ENCODE measurements at regions not wholly inside any gene's neighbourhood (a gene's known extent, or its start where the extent isn't known, plus 50 kb on each side); places are given as distances from the start of the nearest gene placed in this dataset.
"Not testable (repeated sequence)": the region's sequence is repeated elsewhere in the genome, so short reads cannot be mapped to it uniquely, and the experiment has no call there.

GRCh38 chr20:30393523-30393922, 863.9 kb upstream of the DEFB115 start:
- not testable (repeated sequence) for DNase-seq (ENCODE audit: low read depth)

GRCh38 chr20:30397111-30397510, 860.4 kb upstream of the DEFB115 start:
- DNase-seq (ENCODE audit: low read depth): not testable (repeated sequence)

- DNase-seq (ENCODE audit: low read depth): not testable (repeated sequence)
Measured at GRCh38 chr20:30405061-30405460, 852.4 kb upstream of the DEFB115 start.

GRCh38 chr20:30405585-30405984, 851.9 kb upstream of the DEFB115 start:
- DNase-seq (ENCODE audit: low read depth): not testable (repeated sequence)

GRCh38 chr20:30406370-30406769, 851.1 kb upstream of the DEFB115 start:
- DNase-seq (ENCODE audit: low read depth): not testable (repeated sequence)

GRCh38 chr20:30412972-30413371, 844.5 kb upstream of the DEFB115 start:
- no peak for DNase-seq (ENCODE audit: low read depth)

- not testable (repeated sequence) for DNase-seq (ENCODE audit: low read depth)
Measured at GRCh38 chr20:30417387-30417786, 840.1 kb upstream of the DEFB115 start.

GRCh38 chr20:30418378-30418777, 839.1 kb upstream of the DEFB115 start:
- not testable (repeated sequence) for DNase-seq (ENCODE audit: low read depth)

GRCh38 chr20:30419466-30419865, 838.0 kb upstream of the DEFB115 start:
- no peak for DNase-seq (ENCODE audit: low read depth)

GRCh38 chr20:30419871-30420420, 837.5 kb upstream of the DEFB115 start:
- DNase-seq (ENCODE audit: low read depth): not testable (repeated sequence)
